Panc1 (cell line): ENCODE measurements at regions not wholly inside any gene's neighbourhood (a gene's known extent, or its start where the extent isn't known, plus 50 kb on each side); places are given as distances from the start of the nearest gene placed in this dataset.

Experiments used
- ATAC-seq: fragments of 200-7000 bp; cut with Tn5 transposase; 2 replicates; pipeline ENCODE4 v1.9.1; 2020; ENCODE audit warnings: mild to moderate bottlenecking, moderate library complexity
- BruUV-seq: library from RNA; stranded (reverse); fragments of 400-500 nt; replicated peaks from 2 replicates; lab custom pipeline; 2021; lab: Mats Ljungman, UMichigan
- CTCF ChIA-PET: fragments of 300-600 bp; sonication (Branson Sonifier 250); formaldehyde crosslinking; loops from one replicate; lab custom pipeline; 2022; ENCODE audit warnings: antibody characterized with exemption; lab: Charles Lee
- POLR2A ChIA-PET: fragments of 300-600 bp; sonication (Branson Sonifier 250); formaldehyde crosslinking; loops from one replicate; lab custom pipeline; 2022; ENCODE audit warnings: antibody characterized with exemption; lab: Charles Lee
- DNase-seq: peaks from one replicate; pipeline ENCODE4 v3.0.0-alpha.2; 2010; ENCODE audit warnings: low read depth, low spot score
- H3K27ac ChIP-seq: 2 replicates; pipeline ENCODE4 v1.5.1; 2011; ENCODE audit warnings: mild to moderate bottlenecking, low read length, inconsistent platforms
- H3K27me3 ChIP-seq: fragments of 200-500 bp; sonication (Bioruptor generic); 2 replicates; pipeline ENCODE4 v1.6.0; 2014; ENCODE audit warnings: low read length, inconsistent platforms; ENCODE audit not compliant: control insufficient read depth, insufficient read depth
- H3K36me3 ChIP-seq: fragments of 200-500 bp; sonication (Bioruptor generic); 2 replicates; pipeline ENCODE4 v1.5.1; 2014; ENCODE audit warnings: inconsistent platforms, mild to moderate bottlenecking, low read length, moderate library complexity; ENCODE audit not compliant: control insufficient read depth, insufficient read depth
- H3K4me1 ChIP-seq: 2 replicates; pipeline ENCODE4 v1.5.1; 2011; ENCODE audit warnings: inconsistent platforms, mild to moderate bottlenecking, low read length, moderate library complexity; ENCODE audit not compliant: control insufficient read depth, insufficient read depth
- H3K4me3 ChIP-seq, 2 experiments: 2 replicates each; pipeline ENCODE4 v1.5.1; 2011 to 2012; ENCODE audit warnings: low read depth in 2 of 2, low read length in 2 of 2, mild to moderate bottlenecking in 2 of 2, inconsistent platforms in 1 of 2, moderate library complexity in 1 of 2
- H3K9me3 ChIP-seq: fragments of 200-500 bp; sonication (Bioruptor generic); 2 replicates; pipeline ENCODE4 v1.5.1; 2014; ENCODE audit warnings: low read depth, mild to moderate bottlenecking, inconsistent platforms, low read length, moderate library complexity; ENCODE audit not compliant: control insufficient read depth, insufficient read depth
- CTCF ChIP-seq: fragments of 450-650 bp; IDR thresholded peaks from 2 replicates; pipeline ENCODE4 v1.5.1; 2017; ENCODE audit warnings: mild to moderate bottlenecking
- POLR2AphosphoS5 ChIP-seq: IDR thresholded peaks from 2 replicates; pipeline ENCODE4 v1.6.1; 2012; ENCODE audit warnings: mild to moderate bottlenecking, low read depth, low read length, moderate library complexity
- REST ChIP-seq, 2 experiments: IDR thresholded peaks; 2 replicates each; pipeline ENCODE4 v1.6.1; 2011 to 2012; ENCODE audit warnings: low read depth in 2 of 2, control low read depth in 1 of 2, low read length in 1 of 2, mild to moderate bottlenecking in 1 of 2, moderate library complexity in 1 of 2; ENCODE audit not compliant: insufficient read depth in 1 of 2
- SIN3A ChIP-seq: IDR thresholded peaks from 2 replicates; pipeline ENCODE4 v1.6.1; 2012; ENCODE audit warnings: low read depth, mild to moderate bottlenecking, low read length, moderate library complexity, borderline replicate concordance; ENCODE audit not compliant: insufficient read depth
- TCF7L2 ChIP-seq: IDR thresholded peaks from 2 replicates; pipeline ENCODE4 v1.6.1; 2011; ENCODE audit warnings: mild to moderate bottlenecking, low read depth, low read length, inconsistent platforms
- in situ Hi-C: cut with HindIII; loops from 2 replicates; pipeline ENCODE4 v1.10.0; 2016; ENCODE audit warnings: low sequenced_read_pairs, low pct_unique_long_range_greater_than_20kb
- intact Hi-C: fragments of 100-400 bp; cut with micrococcal nuclease; formaldehyde crosslinking; loops from one replicate; pipeline ENCODE4 v1.10.0; 2022; ENCODE audit not compliant: unreplicated experiment

GRCh38 chr5:163612358-163613149, 107.1 kb downstream of the MAT2B start:
- Histone ChIP-seq H3K4me1 (no peaks in the 10 kb centered on the region), H3K36me3 (no peaks in the 10 kb centered on the region), H3K4me3 (no peak overlapping the region), H3K9me3 (no peaks in the 10 kb centered on the region), H3K27ac (no peak overlapping the region), H3K27me3 (peaks cover 4% of the 10 kb centered on the region)
- TF ChIP-seq POLR2AphosphoS5, result no peak
- no peak for TF ChIP-seq TCF7L2
- no peak for TF ChIP-seq REST (IDR thresholded peaks at IDR 0.05; ENCODE audit: insufficient read depth in 1 of 2, low read depth in 2 of 2, low read length in 1 of 2)
- TF ChIP-seq CTCF, result no peak
- TF ChIP-seq SIN3A, result no peak
- BruUV-seq, result no TSS peak
- ChIA-PET POLR2A (no interaction called here), CTCF (no interaction called here)
- in situ Hi-C loops, result no loop called here
- intact Hi-C loops, result no loop called here
- DNase-seq (no peak), ATAC-seq (no peak)

GRCh38 chr5:163613150-163613442, 107.7 kb downstream of the MAT2B start:
- CTCF ChIA-PET, result no interaction called here
- Histone ChIP-seq H3K36me3 (no peaks in the 10 kb centered on the region), H3K9me3 (no peaks in the 10 kb centered on the region), H3K27ac (no peak overlapping the region), H3K4me3 (no peak overlapping the region), H3K4me1 (no peaks in the 10 kb centered on the region), H3K27me3 (peaks cover 4% of the 10 kb centered on the region)
- POLR2A ChIA-PET, result no interaction called here
- no peak for DNase-seq
- TF ChIP-seq CTCF (no peak), TCF7L2 (no peak), REST (IDR thresholded peaks at IDR 0.05; ENCODE audit: insufficient read depth in 1 of 2, low read depth in 2 of 2, low read length in 1 of 2) (no peak), POLR2AphosphoS5 (no peak), SIN3A (no peak)
- intact Hi-C loops, result no loop called here
- ATAC-seq, result no peak
- in situ Hi-C loops, result no loop called here
- BruUV-seq, result no TSS peak
